Astrocyte (in vitro differentiated cells and primary cell): ENCODE measurements at regions not wholly inside any gene's neighbourhood (a gene's known extent, or its start where the extent isn't known, plus 50 kb on each side); places are given as distances from the start of the nearest gene placed in this dataset.

Source experiments
- DNase-seq: peaks from one replicate; pipeline ENCODE4 v3.0.0-alpha.2; 2010; ENCODE audit warnings: low read depth
- FAIRE-seq: peaks from 2 replicates; lab custom pipeline; 2011; peaks lifted over from hg19 to GRCh38; lab: Jason Lieb, UNC
- H2AFZ ChIP-seq: 2 replicates; pipeline ENCODE4 v1.6.0; 2012; ENCODE audit warnings: low read depth, low read length, inconsistent platforms
- H3K27ac ChIP-seq: 2 replicates; pipeline ENCODE4 v1.5.1; 2011; ENCODE audit warnings: low read depth, low read length, inconsistent platforms
- H3K27me3 ChIP-seq: 2 replicates; pipeline ENCODE4 v1.6.0; 2011; ENCODE audit warnings: low read length, inconsistent platforms; ENCODE audit not compliant: insufficient read depth
- H3K36me3 ChIP-seq: 2 replicates; pipeline ENCODE4 v1.5.1; 2011; ENCODE audit warnings: low read length, inconsistent platforms; ENCODE audit not compliant: insufficient read depth
- H3K4me1 ChIP-seq: 2 replicates; pipeline ENCODE4 v1.5.1; 2011; ENCODE audit warnings: low read length, inconsistent platforms; ENCODE audit not compliant: insufficient read depth
- H3K4me2 ChIP-seq: 2 replicates; pipeline ENCODE4 v1.6.0; 2012; ENCODE audit warnings: low read length, inconsistent platforms
- H3K4me3 ChIP-seq: 2 replicates; pipeline ENCODE4 v1.5.1; 2011; ENCODE audit warnings: low read depth, mild to moderate bottlenecking, low read length, inconsistent platforms; ENCODE audit not compliant: insufficient read depth
- H3K79me2 ChIP-seq: 2 replicates; pipeline ENCODE4 v1.6.0; 2012; ENCODE audit warnings: mild to moderate bottlenecking, low read length, inconsistent platforms; ENCODE audit not compliant: insufficient read depth
- H3K9ac ChIP-seq: 2 replicates; pipeline ENCODE4 v1.6.0; 2012; ENCODE audit warnings: mild to moderate bottlenecking, low read length, inconsistent platforms
- H3K9me3 ChIP-seq: 2 replicates; pipeline ENCODE4 v1.5.1; 2012; ENCODE audit warnings: low read depth, mild to moderate bottlenecking, low read length, inconsistent platforms; ENCODE audit not compliant: insufficient read depth
- H4K20me1 ChIP-seq: 2 replicates; pipeline ENCODE4 v1.6.0; 2012; ENCODE audit warnings: low read length, inconsistent platforms; ENCODE audit not compliant: insufficient read depth
- H3K27ac Mint-ChIP-seq: one replicate; pipeline ENCODE4 v1.8.0; 2021; ENCODE audit warnings: mild to moderate bottlenecking, mixed read lengths; ENCODE audit not compliant: unreplicated experiment
- H3K27me3 Mint-ChIP-seq: one replicate; pipeline ENCODE4 v1.8.0; 2021; ENCODE audit warnings: low read depth, mixed read lengths; ENCODE audit not compliant: unreplicated experiment
- H3K36me3 Mint-ChIP-seq: one replicate; pipeline ENCODE4 v1.8.0; 2021; ENCODE audit warnings: low read depth, mixed read lengths; ENCODE audit not compliant: unreplicated experiment
- H3K4me1 Mint-ChIP-seq: one replicate; pipeline ENCODE4 v1.8.0; 2021; ENCODE audit warnings: low read depth, mixed read lengths; ENCODE audit not compliant: unreplicated experiment
- H3K4me3 Mint-ChIP-seq: one replicate; pipeline ENCODE4 v1.8.0; 2021; ENCODE audit warnings: mild to moderate bottlenecking, moderate library complexity, mixed read lengths; ENCODE audit not compliant: unreplicated experiment
- H3K9me3 Mint-ChIP-seq: one replicate; pipeline ENCODE4 v1.8.0; 2021; ENCODE audit warnings: mild to moderate bottlenecking, mixed read lengths; ENCODE audit not compliant: unreplicated experiment
- EZH2 ChIP-seq: IDR thresholded peaks from 2 replicates; pipeline ENCODE4 v1.6.1; 2012; ENCODE audit warnings: mild to moderate bottlenecking, low read length, inconsistent platforms; ENCODE audit not compliant: insufficient read depth
- TF ChIP-seq, protein P1 (sequence below): IDR thresholded peaks from 2 replicates; pipeline ENCODE4 v1.5.1; 2011; ENCODE audit warnings: low read depth, mild to moderate bottlenecking, inconsistent platforms, low read length, moderate library complexity; ENCODE audit not compliant: insufficient read depth

- FAIRE-seq = no peak
- no peak overlapping the region for H3K4me2 ChIP-seq
Observed at GRCh38 chr4:77465271-77465670, 140.3 kb upstream of the CXCL13 start.

GRCh38 chr4:77466430-77466829 lies 139.2 kb upstream of the CXCL13 start:
- no peaks in the 10 kb centered on the region for H3K36me3 ChIP-seq
- no peak overlapping the region for H3K27ac ChIP-seq
- H3K4me3 ChIP-seq = no peak overlapping the region
- Mint-ChIP-seq H3K27ac (no peak overlapping the region), H3K36me3 (peaks cover 1% of the 10 kb centered on the region), H3K4me3 (no peak overlapping the region), H3K27me3 (peaks cover 21% of the 10 kb centered on the region), H3K4me1 (no peaks in the 10 kb centered on the region), H3K9me3 (peaks cover 5% of the 10 kb centered on the region)
- H2AFZ ChIP-seq = no peak overlapping the region
- no peak for DNase-seq
- no peaks in the 10 kb centered on the region for H3K79me2 ChIP-seq
- no peak overlapping the region for H3K4me2 ChIP-seq
- no peaks in the 10 kb centered on the region for H3K9me3 ChIP-seq
- no peaks in the 10 kb centered on the region for H3K27me3 ChIP-seq
- no peak for TF ChIP-seq EZH2
- TF ChIP-seq, protein P1, sequence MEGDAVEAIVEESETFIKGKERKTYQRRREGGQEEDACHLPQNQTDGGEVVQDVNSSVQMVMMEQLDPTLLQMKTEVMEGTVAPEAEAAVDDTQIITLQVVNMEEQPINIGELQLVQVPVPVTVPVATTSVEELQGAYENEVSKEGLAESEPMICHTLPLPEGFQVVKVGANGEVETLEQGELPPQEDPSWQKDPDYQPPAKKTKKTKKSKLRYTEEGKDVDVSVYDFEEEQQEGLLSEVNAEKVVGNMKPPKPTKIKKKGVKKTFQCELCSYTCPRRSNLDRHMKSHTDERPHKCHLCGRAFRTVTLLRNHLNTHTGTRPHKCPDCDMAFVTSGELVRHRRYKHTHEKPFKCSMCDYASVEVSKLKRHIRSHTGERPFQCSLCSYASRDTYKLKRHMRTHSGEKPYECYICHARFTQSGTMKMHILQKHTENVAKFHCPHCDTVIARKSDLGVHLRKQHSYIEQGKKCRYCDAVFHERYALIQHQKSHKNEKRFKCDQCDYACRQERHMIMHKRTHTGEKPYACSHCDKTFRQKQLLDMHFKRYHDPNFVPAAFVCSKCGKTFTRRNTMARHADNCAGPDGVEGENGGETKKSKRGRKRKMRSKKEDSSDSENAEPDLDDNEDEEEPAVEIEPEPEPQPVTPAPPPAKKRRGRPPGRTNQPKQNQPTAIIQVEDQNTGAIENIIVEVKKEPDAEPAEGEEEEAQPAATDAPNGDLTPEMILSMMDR = no peak
- no peaks in the 10 kb centered on the region for H3K4me1 ChIP-seq
- H3K9ac ChIP-seq = no peak overlapping the region
- no peaks in the 10 kb centered on the region for H4K20me1 ChIP-seq
- no peak for FAIRE-seq

More at GRCh38 chr4:77465271-77465670, 140.3 kb upstream of the CXCL13 start:
- H3K79me2 ChIP-seq = no peaks in the 10 kb centered on the region
- H3K27me3 ChIP-seq = no peaks in the 10 kb centered on the region
- H3K36me3 Mint-ChIP-seq = peaks cover 1% of the 10 kb centered on the region
- H3K4me1 Mint-ChIP-seq = no peaks in the 10 kb centered on the region
- no peaks in the 10 kb centered on the region for H3K36me3 ChIP-seq
- no peak overlapping the region for H3K27ac ChIP-seq
- H2AFZ ChIP-seq = no peak overlapping the region
- TF ChIP-seq, protein P1 = peak; percentile 45
- TF ChIP-seq EZH2 = no peak
- no peaks in the 10 kb centered on the region for H4K20me1 ChIP-seq
- H3K4me3 Mint-ChIP-seq = no peak overlapping the region
- peaks cover 21% of the 10 kb centered on the region for H3K27me3 Mint-ChIP-seq
- H3K9me3 Mint-ChIP-seq = peaks cover 8% of the 10 kb centered on the region
- H3K9me3 ChIP-seq = no peaks in the 10 kb centered on the region
- H3K4me1 ChIP-seq = no peaks in the 10 kb centered on the region
- no peak overlapping the region for H3K27ac Mint-ChIP-seq
- DNase-seq = no peak
- H3K9ac ChIP-seq = no peak overlapping the region
- no peak overlapping the region for H3K4me3 ChIP-seq

- TF ChIP-seq, protein P1 = no peak
- no peak for TF ChIP-seq EZH2
- no peak overlapping the region for H2AFZ ChIP-seq
- peaks cover 3% of the 10 kb centered on the region for H3K9me3 ChIP-seq
- H4K20me1 ChIP-seq = no peaks in the 10 kb centered on the region
- Mint-ChIP-seq H3K36me3 (no peaks in the 10 kb centered on the region), H3K4me1 (no peaks in the 10 kb centered on the region), H3K4me3 (no peak overlapping the region), H3K9me3 (peaks cover 8% of the 10 kb centered on the region), H3K27me3 (peaks cover 36% of the 10 kb centered on the region), H3K27ac (no peak overlapping the region)
- H3K79me2 ChIP-seq = no peaks in the 10 kb centered on the region
- H3K36me3 ChIP-seq = no peaks in the 10 kb centered on the region
- H3K27ac ChIP-seq = no peak overlapping the region
- no peak overlapping the region for H3K4me2 ChIP-seq
- no peak overlapping the region for H3K4me3 ChIP-seq
- no peaks in the 10 kb centered on the region for H3K27me3 ChIP-seq
- no peak overlapping the region for H3K9ac ChIP-seq
- no peak for FAIRE-seq
- H3K4me1 ChIP-seq = no peaks in the 10 kb centered on the region
- DNase-seq = no peak
Observed at GRCh38 chr4:77471821-77472495, 133.7 kb upstream of the CXCL13 start.
